HL-60 (cell line): ENCODE measurements at regions not wholly inside any gene's neighbourhood (a gene's known extent, or its start where the extent isn't known, plus 50 kb on each side); places are given as distances from the start of the nearest gene placed in this dataset.

ENCODE experiments used
- CTCF ChIP-seq: IDR thresholded peaks from one replicate; pipeline ENCODE4 v1.5.1; 2011; ENCODE audit warnings: low read length, control low read depth, inconsistent platforms; ENCODE audit not compliant: insufficient read depth
- GABPA ChIP-seq: IDR thresholded peaks from 2 replicates; pipeline ENCODE4 v1.6.1; 2012; ENCODE audit warnings: low read depth
- POLR2AphosphoS5 ChIP-seq: IDR thresholded peaks from 2 replicates; pipeline ENCODE4 v1.6.1; 2012; ENCODE audit warnings: low read depth
- REST ChIP-seq: IDR thresholded peaks from 2 replicates; pipeline ENCODE4 v1.6.1; 2012; ENCODE audit warnings: low read depth; ENCODE audit not compliant: insufficient replicate concordance
- SPI1 ChIP-seq: IDR thresholded peaks from 2 replicates; pipeline ENCODE4 v1.6.1; 2012; ENCODE audit warnings: low read depth, mild to moderate bottlenecking, borderline replicate concordance

GRCh38 chr5:51821697-51822096 is 438.4 kb downstream of the ISL1 start:
- TF ChIP-seq CTCF (no peak), REST (no peak), POLR2AphosphoS5 (no peak), GABPA (no peak), SPI1 (no peak)
